SK-N-SH (cell line): ENCODE measurements at regions not wholly inside any gene's neighbourhood (a gene's known extent, or its start where the extent isn't known, plus 50 kb on each side); places are given as distances from the start of the nearest gene placed in this dataset.

Experiments
- CTCF ChIA-PET: fragments of 300-600, 350-600 bp; formaldehyde crosslinking; extraction: SDS; loops from one replicate; lab custom pipeline; 2021; lab: Yijun Ruan, JAX
- POLR2A ChIA-PET: fragments of 350-600 bp; sonication (Branson Sonifier 250); formaldehyde crosslinking; extraction: SDS; loops from one replicate; lab custom pipeline; 2020; ENCODE audit warnings: antibody characterized with exemption, inconsistent platforms; lab: Yijun Ruan, JAX
- DNase-seq: peaks from one replicate; pipeline ENCODE4 v3.0.0; 2012
- H2AFZ ChIP-seq: fragments of 200-600 bp; sonication (generic); 2 replicates; pipeline ENCODE4 v1.8.1; 2016; ENCODE audit warnings: antibody characterized with exemption, mild to moderate bottlenecking, low read depth
- H3F3A ChIP-seq: fragments of 200-600 bp; sonication (generic); replicated peaks from 2 replicates; pipeline ENCODE3; 2016; ENCODE audit warnings: antibody characterized with exemption, mild to moderate bottlenecking; ENCODE audit not compliant: insufficient read depth
- H3K27ac ChIP-seq, 2 experiments: fragments of 200-500 bp in 1 of 2; fragments of 200-600 bp in 1 of 2; sonication (Bioruptor generic) in 1 of 2; sonication (generic), shearing (Covaris generic) in 1 of 2; 2 replicates each; pipeline versions ENCODE4 v1.5.1 to v1.6.1; 2014 to 2016; ENCODE audit warnings: low read depth in 2 of 2, inconsistent platforms in 1 of 2, low read length in 1 of 2, mild to moderate bottlenecking in 1 of 2, mixed read lengths in 1 of 2
- H3K27me3 ChIP-seq: fragments of 200-600 bp; sonication (generic), shearing (Covaris generic); 2 replicates; pipeline ENCODE4 v1.6.1; 2016; ENCODE audit warnings: mixed run types; ENCODE audit not compliant: insufficient read depth
- H3K36me3 ChIP-seq, 2 experiments: fragments of 200-500 bp in 1 of 2; fragments of 200-600 bp in 1 of 2; sonication (Bioruptor generic) in 1 of 2; sonication (generic) in 1 of 2; replicated peaks in 1 of 2; 2 replicates each; pipeline versions ENCODE3 to v1.5.1; 2014 to 2016; ENCODE audit warnings: low read length in 1 of 2, mild to moderate bottlenecking in 1 of 2; ENCODE audit not compliant: insufficient read depth in 2 of 2, control insufficient read depth in 1 of 2
- H3K4me1 ChIP-seq, 2 experiments: fragments of 200-500 bp in 1 of 2; fragments of 200-600 bp in 1 of 2; sonication (Bioruptor generic) in 1 of 2; sonication (generic), shearing (Covaris generic) in 1 of 2; 2 replicates each; pipeline versions ENCODE4 v1.5.1 to v1.6.1; 2014 to 2016; ENCODE audit warnings: low read depth in 1 of 2, low read length in 1 of 2, mixed run types in 1 of 2; ENCODE audit not compliant: insufficient read depth in 2 of 2, control insufficient read depth in 1 of 2
- H3K4me2 ChIP-seq: fragments of 200-600 bp; sonication (generic), shearing (Covaris generic); 2 replicates; pipeline ENCODE4 v1.6.1; 2017; ENCODE audit warnings: mixed run types
- H3K4me3 ChIP-seq, 2 experiments: fragments of 200-500 bp in 1 of 2; fragments of 200-600 bp in 1 of 2; sonication (Bioruptor generic) in 1 of 2; sonication (generic), shearing (Covaris generic) in 1 of 2; 2 replicates each; pipeline versions ENCODE4 v1.5.1 to v1.8.1; 2014 to 2016; ENCODE audit warnings: low read depth in 2 of 2, inconsistent platforms in 1 of 2, low read length in 1 of 2, mild to moderate bottlenecking in 1 of 2, mixed read lengths in 1 of 2, moderate library complexity in 1 of 2
- H3K79me2 ChIP-seq: fragments of 200-600 bp; sonication (generic); 2 replicates; pipeline ENCODE4 v1.8.1; 2017; ENCODE audit warnings: mild to moderate bottlenecking; ENCODE audit not compliant: insufficient read depth
- H3K9ac ChIP-seq: fragments of 200-600 bp; sonication (generic); 2 replicates; pipeline ENCODE4 v1.6.1; 2017; ENCODE audit warnings: mixed run types
- H3K9me2 ChIP-seq: fragments of 200-600 bp; sonication (generic); 2 replicates; pipeline ENCODE4 v1.6.1; 2017; ENCODE audit warnings: mixed run types
- H3K9me3 ChIP-seq: fragments of 200-600 bp; sonication (generic); 2 replicates; pipeline ENCODE4 v1.6.1; 2017; ENCODE audit warnings: mixed run types, mild to moderate bottlenecking, moderate library complexity
- H4K20me1 ChIP-seq: fragments of 200-600 bp; sonication (generic); 2 replicates; pipeline ENCODE4 v1.6.1; 2017; ENCODE audit warnings: mild to moderate bottlenecking, mixed run types; ENCODE audit not compliant: insufficient read depth
- CHD2 ChIP-seq: fragments of 150-350 bp; IDR thresholded peaks from 2 replicates; pipeline ENCODE4 v1.6.1; 2018; ENCODE audit warnings: low read length; ENCODE audit not compliant: partially characterized antibody
- EP300 ChIP-seq, 2 experiments: IDR thresholded peaks; 2 replicates each; pipeline versions ENCODE4 v1.4.0 to v1.6.1; 2012; ENCODE audit warnings: borderline replicate concordance in 1 of 2, low read depth in 1 of 2, low read length in 1 of 2
- FOXJ3 ChIP-seq: sonication (generic); formaldehyde crosslinking; IDR thresholded peaks from 2 replicates; pipeline ENCODE4 v1.5.1; 2020; ENCODE audit warnings: mild to moderate bottlenecking, missing genetic modification reagents
- FOXM1 ChIP-seq: IDR thresholded peaks from 2 replicates; pipeline ENCODE4 v1.4.0; 2012; ENCODE audit warnings: low read depth, mild to moderate bottlenecking
- GABPA ChIP-seq: IDR thresholded peaks from 2 replicates; pipeline ENCODE4 v1.4.0; 2012; ENCODE audit warnings: low read depth, mild to moderate bottlenecking
- MXI1 ChIP-seq: IDR thresholded peaks from 2 replicates; pipeline ENCODE4 v1.6.1; 2012; ENCODE audit warnings: mild to moderate bottlenecking, low read depth, low read length, improper control_type of control experiment
- NRF1 ChIP-seq: IDR thresholded peaks from 2 replicates; pipeline ENCODE4 v1.6.1; 2012; ENCODE audit warnings: low read depth, mild to moderate bottlenecking, low read length
- POLR2AphosphoS5 ChIP-seq: IDR thresholded peaks from 2 replicates; pipeline ENCODE4 v1.6.1; 2012; ENCODE audit warnings: low read depth, low read length
- RFX5 ChIP-seq: IDR thresholded peaks from 2 replicates; pipeline ENCODE4 v1.6.1; 2012; ENCODE audit warnings: mild to moderate bottlenecking, improper control_type of control experiment, low read length
- SIN3A ChIP-seq: IDR thresholded peaks from 2 replicates; pipeline ENCODE4 v1.6.1; 2012; ENCODE audit warnings: low read depth, mild to moderate bottlenecking, low read length, moderate library complexity, borderline replicate concordance
- TAF1 ChIP-seq: IDR thresholded peaks from 2 replicates; pipeline ENCODE4 v1.6.1; 2012; ENCODE audit warnings: low read depth, mild to moderate bottlenecking, low read length, moderate library complexity, borderline replicate concordance
- TEAD4 ChIP-seq: IDR thresholded peaks from 2 replicates; pipeline ENCODE4 v1.4.0; 2012; ENCODE audit warnings: mild to moderate bottlenecking, borderline replicate concordance; ENCODE audit not compliant: insufficient read depth
- WGBS: methylation state at CpG from one replicate; pipeline ENCODE4 v1.1.6; 2017; ENCODE audit warnings: low lambda C conversion rate; 5-methylcytosine and 5-hydroxymethylcytosine counted together
- TF ChIP-seq, protein P1 (sequence below): fragments of 200-600 bp; sonication (generic); IDR thresholded peaks from 2 replicates; pipeline ENCODE4 v1.6.1; 2017; ENCODE audit warnings: antibody characterized with exemption, mild to moderate bottlenecking, moderate library complexity
- TF ChIP-seq, protein P2 (sequence below): IDR thresholded peaks from 2 replicates; pipeline ENCODE4 v1.4.0; 2012; ENCODE audit warnings: low read depth, borderline replicate concordance
- TF ChIP-seq, protein P3 (sequence below): IDR thresholded peaks from 2 replicates; pipeline ENCODE4 v1.4.0; 2012; ENCODE audit warnings: low read depth
- TF ChIP-seq, protein P4 (sequence below): IDR thresholded peaks from 2 replicates; pipeline ENCODE4 v1.6.1; 2012; ENCODE audit warnings: mild to moderate bottlenecking, low read depth, low read length, moderate library complexity
- TF ChIP-seq, protein P5 (sequence below): IDR thresholded peaks from 2 replicates; pipeline ENCODE4 v1.4.0; 2012; ENCODE audit warnings: low read depth, borderline replicate concordance

DNA sequence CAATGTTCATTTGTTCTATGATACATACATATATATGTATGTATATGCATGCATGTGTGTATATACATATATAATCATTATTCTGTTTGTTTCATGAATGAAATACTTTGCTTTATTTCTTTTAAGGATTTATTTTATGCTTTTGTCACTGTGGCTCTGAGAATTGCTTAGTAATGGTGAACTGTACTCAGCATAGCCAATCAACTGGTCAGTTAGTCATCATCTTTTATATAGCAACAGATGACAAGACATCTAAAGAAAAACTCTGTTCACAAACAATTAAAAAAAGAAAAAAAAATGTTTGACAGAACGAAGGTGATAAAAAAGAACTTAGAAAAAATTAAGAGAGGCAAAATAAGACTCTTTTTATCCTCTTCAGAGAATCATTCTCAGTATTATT, 1440.3 kb downstream of the PCDH9 start:
- Histone ChIP-seq H3K4me1 (no peaks in the 10 kb centered on the region), H3F3A (no peaks in the 10 kb centered on the region), H4K20me1 (no peaks in the 10 kb centered on the region), H3K4me3 (no peak overlapping the region), H2AFZ (peak overlapping the region; percentile 11; the same call in 1 of the 2 replicates), H3K9ac (no peak overlapping the region)
- CTCF ChIA-PET = no interaction called here
- DNase-seq = no peak
- TF ChIP-seq RFX5 = peak; percentile 81
- TF ChIP-seq, protein P1, sequence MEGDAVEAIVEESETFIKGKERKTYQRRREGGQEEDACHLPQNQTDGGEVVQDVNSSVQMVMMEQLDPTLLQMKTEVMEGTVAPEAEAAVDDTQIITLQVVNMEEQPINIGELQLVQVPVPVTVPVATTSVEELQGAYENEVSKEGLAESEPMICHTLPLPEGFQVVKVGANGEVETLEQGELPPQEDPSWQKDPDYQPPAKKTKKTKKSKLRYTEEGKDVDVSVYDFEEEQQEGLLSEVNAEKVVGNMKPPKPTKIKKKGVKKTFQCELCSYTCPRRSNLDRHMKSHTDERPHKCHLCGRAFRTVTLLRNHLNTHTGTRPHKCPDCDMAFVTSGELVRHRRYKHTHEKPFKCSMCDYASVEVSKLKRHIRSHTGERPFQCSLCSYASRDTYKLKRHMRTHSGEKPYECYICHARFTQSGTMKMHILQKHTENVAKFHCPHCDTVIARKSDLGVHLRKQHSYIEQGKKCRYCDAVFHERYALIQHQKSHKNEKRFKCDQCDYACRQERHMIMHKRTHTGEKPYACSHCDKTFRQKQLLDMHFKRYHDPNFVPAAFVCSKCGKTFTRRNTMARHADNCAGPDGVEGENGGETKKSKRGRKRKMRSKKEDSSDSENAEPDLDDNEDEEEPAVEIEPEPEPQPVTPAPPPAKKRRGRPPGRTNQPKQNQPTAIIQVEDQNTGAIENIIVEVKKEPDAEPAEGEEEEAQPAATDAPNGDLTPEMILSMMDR = no peak
- TF ChIP-seq, all 33 proteins: peak for 1
- POLR2A ChIA-PET = no interaction called here
- no peaks in the 10 kb centered on the region for H3K27me3 ChIP-seq
- H3K9me2 ChIP-seq = no peaks in the 10 kb centered on the region
- no peak overlapping the region for H3K27ac ChIP-seq
- WGBS = 0% methylated on average over 1 of the region's 1 CpG
- H3K79me2 ChIP-seq = no peaks in the 10 kb centered on the region
- H3K36me3 ChIP-seq = no peaks in the 10 kb centered on the region
- no peak overlapping the region for H3K4me2 ChIP-seq
- no peaks in the 10 kb centered on the region for H3K9me3 ChIP-seq

DNA sequence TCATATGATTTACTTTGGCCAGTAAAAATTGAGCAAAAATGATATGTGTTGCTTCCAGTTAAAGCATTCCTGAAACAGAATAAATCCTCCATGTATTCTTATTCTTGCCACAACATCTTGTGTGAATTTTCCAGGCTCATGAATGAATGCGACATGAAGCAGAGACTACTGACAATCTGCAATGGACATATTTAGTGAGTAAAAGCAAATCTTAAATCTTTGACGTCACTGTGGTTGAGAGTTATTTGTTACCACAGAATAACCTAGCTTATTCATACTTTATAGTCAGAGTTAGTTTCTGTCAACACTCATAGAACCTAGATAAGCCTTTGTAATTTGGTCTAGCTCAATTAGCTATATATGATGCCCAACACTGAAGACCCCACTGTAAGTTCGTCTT, 1443.1 kb downstream of the PCDH9 start:
- Histone ChIP-seq H3K79me2 (no peaks in the 10 kb centered on the region), H4K20me1 (no peaks in the 10 kb centered on the region), H3K36me3 (no peaks in the 10 kb centered on the region), H3K9ac (no peak overlapping the region), H3K4me2 (no peak overlapping the region), H3K4me1 (no peaks in the 10 kb centered on the region), H3F3A (no peaks in the 10 kb centered on the region), H3K4me3 (no peak overlapping the region), H3K27me3 (no peaks in the 10 kb centered on the region), H2AFZ (no peak overlapping the region), H3K9me2 (no peaks in the 10 kb centered on the region), H3K9me3 (no peaks in the 10 kb centered on the region), H3K27ac (no peak overlapping the region)
- ChIA-PET POLR2A (no interaction called here), CTCF (no interaction called here)
- DNase-seq = no peak
- WGBS = 86% methylated on average over 3 of the region's 3 CpGs
- TF ChIP-seq, protein P2, sequence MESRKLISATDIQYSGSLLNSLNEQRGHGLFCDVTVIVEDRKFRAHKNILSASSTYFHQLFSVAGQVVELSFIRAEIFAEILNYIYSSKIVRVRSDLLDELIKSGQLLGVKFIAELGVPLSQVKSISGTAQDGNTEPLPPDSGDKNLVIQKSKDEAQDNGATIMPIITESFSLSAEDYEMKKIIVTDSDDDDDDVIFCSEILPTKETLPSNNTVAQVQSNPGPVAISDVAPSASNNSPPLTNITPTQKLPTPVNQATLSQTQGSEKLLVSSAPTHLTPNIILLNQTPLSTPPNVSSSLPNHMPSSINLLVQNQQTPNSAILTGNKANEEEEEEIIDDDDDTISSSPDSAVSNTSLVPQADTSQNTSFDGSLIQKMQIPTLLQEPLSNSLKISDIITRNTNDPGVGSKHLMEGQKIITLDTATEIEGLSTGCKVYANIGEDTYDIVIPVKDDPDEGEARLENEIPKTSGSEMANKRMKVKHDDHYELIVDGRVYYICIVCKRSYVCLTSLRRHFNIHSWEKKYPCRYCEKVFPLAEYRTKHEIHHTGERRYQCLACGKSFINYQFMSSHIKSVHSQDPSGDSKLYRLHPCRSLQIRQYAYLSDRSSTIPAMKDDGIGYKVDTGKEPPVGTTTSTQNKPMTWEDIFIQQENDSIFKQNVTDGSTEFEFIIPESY = no peak
- no peak for TF ChIP-seq MXI1
- TF ChIP-seq FOXJ3 = no peak
- TF ChIP-seq, protein P3, sequence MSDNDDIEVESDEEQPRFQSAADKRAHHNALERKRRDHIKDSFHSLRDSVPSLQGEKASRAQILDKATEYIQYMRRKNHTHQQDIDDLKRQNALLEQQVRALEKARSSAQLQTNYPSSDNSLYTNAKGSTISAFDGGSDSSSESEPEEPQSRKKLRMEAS = no peak
- TF ChIP-seq TEAD4 = no peak
- TF ChIP-seq FOXM1 = no peak
- no peak for TF ChIP-seq POLR2AphosphoS5
- TF ChIP-seq GABPA = no peak
- TF ChIP-seq, protein P4, sequence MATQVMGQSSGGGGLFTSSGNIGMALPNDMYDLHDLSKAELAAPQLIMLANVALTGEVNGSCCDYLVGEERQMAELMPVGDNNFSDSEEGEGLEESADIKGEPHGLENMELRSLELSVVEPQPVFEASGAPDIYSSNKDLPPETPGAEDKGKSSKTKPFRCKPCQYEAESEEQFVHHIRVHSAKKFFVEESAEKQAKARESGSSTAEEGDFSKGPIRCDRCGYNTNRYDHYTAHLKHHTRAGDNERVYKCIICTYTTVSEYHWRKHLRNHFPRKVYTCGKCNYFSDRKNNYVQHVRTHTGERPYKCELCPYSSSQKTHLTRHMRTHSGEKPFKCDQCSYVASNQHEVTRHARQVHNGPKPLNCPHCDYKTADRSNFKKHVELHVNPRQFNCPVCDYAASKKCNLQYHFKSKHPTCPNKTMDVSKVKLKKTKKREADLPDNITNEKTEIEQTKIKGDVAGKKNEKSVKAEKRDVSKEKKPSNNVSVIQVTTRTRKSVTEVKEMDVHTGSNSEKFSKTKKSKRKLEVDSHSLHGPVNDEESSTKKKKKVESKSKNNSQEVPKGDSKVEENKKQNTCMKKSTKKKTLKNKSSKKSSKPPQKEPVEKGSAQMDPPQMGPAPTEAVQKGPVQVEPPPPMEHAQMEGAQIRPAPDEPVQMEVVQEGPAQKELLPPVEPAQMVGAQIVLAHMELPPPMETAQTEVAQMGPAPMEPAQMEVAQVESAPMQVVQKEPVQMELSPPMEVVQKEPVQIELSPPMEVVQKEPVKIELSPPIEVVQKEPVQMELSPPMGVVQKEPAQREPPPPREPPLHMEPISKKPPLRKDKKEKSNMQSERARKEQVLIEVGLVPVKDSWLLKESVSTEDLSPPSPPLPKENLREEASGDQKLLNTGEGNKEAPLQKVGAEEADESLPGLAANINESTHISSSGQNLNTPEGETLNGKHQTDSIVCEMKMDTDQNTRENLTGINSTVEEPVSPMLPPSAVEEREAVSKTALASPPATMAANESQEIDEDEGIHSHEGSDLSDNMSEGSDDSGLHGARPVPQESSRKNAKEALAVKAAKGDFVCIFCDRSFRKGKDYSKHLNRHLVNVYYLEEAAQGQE = no peak
- TF ChIP-seq NRF1 = no peak
- TF ChIP-seq SIN3A = no peak
- TF ChIP-seq, protein P1 = no peak
- no peak for TF ChIP-seq TAF1
- TF ChIP-seq EP300 (IDR thresholded peaks at IDR 0.05; ENCODE audit: borderline replicate concordance in 1 of 2, low read depth in 1 of 2, low read length in 1 of 2) = no peak
- TF ChIP-seq, protein P5, sequence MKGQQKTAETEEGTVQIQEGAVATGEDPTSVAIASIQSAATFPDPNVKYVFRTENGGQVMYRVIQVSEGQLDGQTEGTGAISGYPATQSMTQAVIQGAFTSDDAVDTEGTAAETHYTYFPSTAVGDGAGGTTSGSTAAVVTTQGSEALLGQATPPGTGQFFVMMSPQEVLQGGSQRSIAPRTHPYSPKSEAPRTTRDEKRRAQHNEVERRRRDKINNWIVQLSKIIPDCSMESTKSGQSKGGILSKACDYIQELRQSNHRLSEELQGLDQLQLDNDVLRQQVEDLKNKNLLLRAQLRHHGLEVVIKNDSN = no peak
- TF ChIP-seq CHD2 = no peak
